OCI-LY7 (cell line): ENCODE measurements at regions not wholly inside any gene's neighbourhood (a gene's known extent, or its start where the extent isn't known, plus 50 kb on each side); places are given as distances from the start of the nearest gene placed in this dataset.

Experiments used
- BruUV-seq: library from RNA; stranded (reverse); fragments of 400-500 nt; replicated peaks from 2 replicates; lab custom pipeline; 2021; lab: Mats Ljungman, UMichigan
- CTCF ChIA-PET: fragments of 300-600 bp; sonication (Branson Sonifier 250); formaldehyde crosslinking; loops from one replicate; lab custom pipeline; 2022; ENCODE audit warnings: antibody characterized with exemption; ENCODE audit not compliant: unreplicated experiment; lab: Charles Lee
- POLR2A ChIA-PET: fragments of 300-600 bp; sonication (Branson Sonifier 250); formaldehyde crosslinking; loops from one replicate; lab custom pipeline; 2022; ENCODE audit warnings: antibody characterized with exemption; lab: Charles Lee
- DNase-seq: peaks from one replicate; pipeline ENCODE4 v3.0.0-alpha.2; 2015; ENCODE audit warnings: low spot score
- H2AFZ ChIP-seq: fragments of 200-600 bp; sonication (generic), shearing (Covaris generic); 2 replicates; pipeline ENCODE4 v1.6.1; 2014; ENCODE audit warnings: mild to moderate bottlenecking, antibody characterized with exemption, low read length, moderate library complexity
- H3K27ac ChIP-seq: fragments of 200-600 bp; sonication (generic); 2 replicates; pipeline ENCODE4 v1.5.1; 2014; ENCODE audit warnings: mixed run types, low read depth, mild to moderate bottlenecking, moderate library complexity, low read length, inconsistent platforms; ENCODE audit not compliant: poor library complexity, severe bottlenecking
- H3K36me3 ChIP-seq: fragments of 200-600 bp; sonication (generic); 2 replicates; pipeline ENCODE4 v1.6.1; 2014; ENCODE audit warnings: mild to moderate bottlenecking, antibody characterized with exemption, low read length, moderate library complexity, mixed read lengths; ENCODE audit not compliant: insufficient read depth
- H3K4me1 ChIP-seq: fragments of 200-600 bp; sonication (generic); 2 replicates; pipeline ENCODE4 v1.5.1; 2014; ENCODE audit warnings: mild to moderate bottlenecking, low read length; ENCODE audit not compliant: insufficient read depth, poor library complexity, severe bottlenecking
- H3K4me2 ChIP-seq: fragments of 200-600 bp; sonication (generic); 2 replicates; pipeline ENCODE4 v1.6.1; 2014; ENCODE audit warnings: mild to moderate bottlenecking, low read length
- H3K4me3 ChIP-seq: fragments of 200-600 bp; sonication (generic); 2 replicates; pipeline ENCODE4 v1.5.1; 2014; ENCODE audit warnings: mild to moderate bottlenecking, low read depth, low read length; ENCODE audit not compliant: poor library complexity, severe bottlenecking
- H3K79me2 ChIP-seq: fragments of 200-600 bp; sonication (generic); 2 replicates; pipeline ENCODE4 v1.6.1; 2016; ENCODE audit warnings: low read depth, mild to moderate bottlenecking, low read length, moderate library complexity, mixed read lengths; ENCODE audit not compliant: insufficient read depth
- H3K9me2 ChIP-seq: fragments of 200-600 bp; sonication (generic); 2 replicates; pipeline ENCODE4 v1.6.1; 2016; ENCODE audit warnings: mild to moderate bottlenecking, low read length, mixed read lengths; ENCODE audit not compliant: insufficient read depth
- H3K9me3 ChIP-seq: fragments of 200-600 bp; sonication (generic); 2 replicates; pipeline ENCODE4 v1.6.1; 2014; ENCODE audit warnings: mild to moderate bottlenecking, mixed run types, low read length, mixed read lengths
- H4K20me1 ChIP-seq: fragments of 200-600 bp; sonication (generic); 2 replicates; pipeline ENCODE4 v1.6.1; 2014; ENCODE audit warnings: mild to moderate bottlenecking, antibody characterized with exemption, low read length, moderate library complexity, mixed read lengths; ENCODE audit not compliant: insufficient read depth
- CTCF ChIP-seq: fragments of 200-600 bp; sonication (generic); conservative IDR thresholded peaks from 2 replicates; pipeline ENCODE4 v1.5.1; 2014; ENCODE audit warnings: mild to moderate bottlenecking, antibody characterized with exemption, low read length, moderate library complexity, mixed read lengths
- EZH2phosphoT487 ChIP-seq: fragments of 200-600 bp; sonication (generic); IDR thresholded peaks from 2 replicates; pipeline ENCODE4 v1.6.1; 2018; ENCODE audit warnings: low read depth, borderline replicate concordance, mild to moderate bottlenecking, mixed run types, antibody characterized with exemption, low read length, moderate library complexity, mixed read lengths
- intact Hi-C: fragments of 100-400 bp; cut with micrococcal nuclease; formaldehyde crosslinking; loops from one replicate; pipeline ENCODE4 v1.10.0; 2022; ENCODE audit not compliant: unreplicated experiment

GRCh38 chr9:71515626-71516025 lies 252.7 kb downstream of the CEMIP2 start:
- CTCF ChIA-PET: no interaction called here
- TF ChIP-seq CTCF (no peak), EZH2phosphoT487 (no peak)

GRCh38 chr9:71515107-71515506 lies 253.2 kb downstream of the CEMIP2 start:
- H3K9me3 ChIP-seq: no peaks in the 10 kb centered on the region
- CTCF ChIA-PET: no interaction called here
- no peaks in the 10 kb centered on the region for H3K4me1 ChIP-seq
- BruUV-seq: no TSS peak
- TF ChIP-seq CTCF: no peak
- no peak for TF ChIP-seq EZH2phosphoT487
- intact Hi-C loops: no loop called here
- POLR2A ChIA-PET: no interaction called here
- H2AFZ ChIP-seq: no peak overlapping the region
- no peak for DNase-seq
- H3K4me3 ChIP-seq: no peak overlapping the region
- no peak overlapping the region for H3K27ac ChIP-seq
- H3K79me2 ChIP-seq: no peaks in the 10 kb centered on the region
- H3K4me2 ChIP-seq: no peak overlapping the region
- no peaks in the 10 kb centered on the region for H4K20me1 ChIP-seq
- no peaks in the 10 kb centered on the region for H3K9me2 ChIP-seq
- H3K36me3 ChIP-seq: no peaks in the 10 kb centered on the region

More at GRCh38 chr9:71515626-71516025, 252.7 kb downstream of the CEMIP2 start:
- no peak overlapping the region for H3K4me3 ChIP-seq
- no peaks in the 10 kb centered on the region for H3K36me3 ChIP-seq
- no peak overlapping the region for H3K27ac ChIP-seq
- H2AFZ ChIP-seq: no peak overlapping the region
- H3K4me1 ChIP-seq: no peaks in the 10 kb centered on the region
- H3K4me2 ChIP-seq: no peak overlapping the region
- no peak for DNase-seq
- H3K79me2 ChIP-seq: no peaks in the 10 kb centered on the region
- H3K9me2 ChIP-seq: no peaks in the 10 kb centered on the region
- no peaks in the 10 kb centered on the region for H3K9me3 ChIP-seq
- intact Hi-C loops: no loop called here
- POLR2A ChIA-PET: interaction anchor here (0.6 kb wide), 1 partner anchor 994 kb away, joined by 3 read pairs; no protein-coding TSS in a partner anchor
- no TSS peak for BruUV-seq
- no peaks in the 10 kb centered on the region for H4K20me1 ChIP-seq

- no peak overlapping the region for H3K4me2 ChIP-seq
- no peaks in the 10 kb centered on the region for H3K9me2 ChIP-seq
- no peak for DNase-seq
- H3K4me3 ChIP-seq: no peak overlapping the region
- no peaks in the 10 kb centered on the region for H3K36me3 ChIP-seq
- no peak overlapping the region for H3K27ac ChIP-seq
- CTCF ChIA-PET: no interaction called here
- H3K9me3 ChIP-seq: no peaks in the 10 kb centered on the region
- no peak overlapping the region for H2AFZ ChIP-seq
- no peaks in the 10 kb centered on the region for H4K20me1 ChIP-seq
- no TSS peak for BruUV-seq
- no peak for TF ChIP-seq CTCF
- TF ChIP-seq EZH2phosphoT487: no peak
- no peaks in the 10 kb centered on the region for H3K79me2 ChIP-seq
- POLR2A ChIA-PET: interaction anchor here (0.6 to 0.9 kb wide), 2 partner anchors 12 to 15 kb away, joined by 3 read pairs; no protein-coding TSS in a partner anchor
- intact Hi-C loops: no loop called here
- no peaks in the 10 kb centered on the region for H3K4me1 ChIP-seq
Measured at GRCh38 chr9:71514344-71514975, 253.9 kb downstream of the CEMIP2 start.
